Left lung (tissue), 4 donors: ENCODE measurements at regions not wholly inside any gene's neighbourhood (a gene's known extent, or its start where the extent isn't known, plus 50 kb on each side); places are given as distances from the start of the nearest gene placed in this dataset.

ENCODE experiments used
- ATAC-seq: fragments of 200-7000 bp; cut with Tn5 transposase; one replicate; pipeline ENCODE4 v1.9.1; 2020; ENCODE audit warnings: moderate library complexity
- DNase-seq, 4 donors: peaks; one replicate each; pipeline ENCODE4 v3.0.0-alpha.2; 2013 to 2020
- H3K27ac ChIP-seq, 2 donors: fragments of 200-600 bp; sonication (generic) in 1 of 2; one replicate each; pipeline versions ENCODE4 v1.5.0 to v1.8.0; 2020 to 2021
- H3K27me3 ChIP-seq, 2 donors: fragments of 200-600 bp; sonication (generic) in 1 of 2; one replicate each; pipeline versions ENCODE4 v1.5.0 to v1.8.0; 2020 to 2021
- H3K36me3 ChIP-seq, 2 donors: fragments of 200-600 bp; sonication (generic) in 1 of 2; one replicate each; pipeline versions ENCODE4 v1.5.0 to v1.8.0; 2020 to 2021
- H3K4me1 ChIP-seq, 2 donors: fragments of 200-600 bp; one replicate each; pipeline ENCODE4 v1.8.0; 2021
- H3K4me3 ChIP-seq, 2 donors: fragments of 200-600 bp; sonication (generic) in 1 of 2; one replicate each; pipeline versions ENCODE4 v1.5.0 to v1.8.0; 2020 to 2021; ENCODE audit warnings: mild to moderate bottlenecking in 1 of 2
- H3K9me3 ChIP-seq, 2 donors: fragments of 200-600 bp; sonication (generic) in 1 of 2; one replicate each; pipeline versions ENCODE4 v1.5.0 to v1.8.0; 2020 to 2021
- intact Hi-C, 2 donors: fragments of 100-400 bp; cut with DNase I; formaldehyde crosslinking; loops; one replicate each; pipeline versions ENCODE4 v1.11.2 to v1.14.2; 2022
- TF ChIP-seq, protein P1 (sequence below), 2 donors: fragments of 200-600 bp; sonication (generic) in 1 of 2; IDR thresholded peaks; one replicate each; pipeline versions ENCODE4 v1.5.0 to v1.8.0; 2021; ENCODE audit warnings: antibody characterized with exemption in 2 of 2
- donor health status: DM: no; HTN: yes; CAD: no.
- donor health status: DM: no; HTN: no; CAD: no.

DNA sequence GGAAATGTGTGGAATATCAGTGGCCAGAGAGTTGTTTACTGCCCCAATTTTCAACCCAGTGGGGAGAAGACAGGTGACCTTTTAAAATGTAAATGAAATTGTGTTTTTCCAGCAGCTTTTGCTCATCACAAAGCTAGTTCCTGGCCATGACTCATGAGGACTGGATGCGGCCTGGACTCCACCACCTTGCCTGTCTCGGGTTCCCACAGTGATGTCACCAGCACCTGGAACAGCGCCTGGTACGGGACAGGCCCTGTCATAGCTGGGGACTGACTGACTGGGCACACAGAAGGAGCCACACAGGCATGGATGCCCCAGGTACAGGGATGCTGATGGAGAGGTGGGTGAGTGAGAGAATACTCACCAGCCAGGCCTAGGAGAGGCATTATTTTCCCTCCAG is 277.1 kb downstream of the AJAP1 start:
- ATAC-seq = no peak
- intact Hi-C loops = no loop called here
- H3K4me3 ChIP-seq = no peak overlapping the region

DNA sequence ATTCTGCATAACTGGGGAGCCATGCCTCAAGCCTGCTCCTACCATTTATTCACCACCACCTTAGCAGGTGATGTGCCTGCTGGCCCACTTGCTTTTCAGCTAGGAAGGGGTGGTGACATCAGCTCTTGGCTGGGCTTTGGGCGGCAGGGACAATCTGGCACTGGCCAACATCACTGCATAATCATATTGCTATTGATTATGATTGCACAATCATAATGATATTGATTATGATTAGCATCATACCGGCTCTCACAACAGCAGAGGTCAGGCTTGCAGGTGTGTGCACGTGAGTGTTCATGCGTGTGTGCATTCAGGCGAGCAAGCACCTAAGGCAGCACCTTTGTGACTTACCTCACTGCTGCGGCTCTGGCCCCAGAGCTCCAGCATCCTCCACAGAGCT is 273.8 kb downstream of the AJAP1 start:
- intact Hi-C loops = no loop called here
- DNase-seq = no peak
- Histone ChIP-seq H3K9me3 (no peaks in the 10 kb centered on the region), H3K4me1 (no peaks in the 10 kb centered on the region), H3K27ac (no peak overlapping the region), H3K36me3 (no peaks in the 10 kb centered on the region), H3K4me3 (no peak overlapping the region), H3K27me3 (no peaks in the 10 kb centered on the region)
- no peak for ATAC-seq
- TF ChIP-seq, protein P1, sequence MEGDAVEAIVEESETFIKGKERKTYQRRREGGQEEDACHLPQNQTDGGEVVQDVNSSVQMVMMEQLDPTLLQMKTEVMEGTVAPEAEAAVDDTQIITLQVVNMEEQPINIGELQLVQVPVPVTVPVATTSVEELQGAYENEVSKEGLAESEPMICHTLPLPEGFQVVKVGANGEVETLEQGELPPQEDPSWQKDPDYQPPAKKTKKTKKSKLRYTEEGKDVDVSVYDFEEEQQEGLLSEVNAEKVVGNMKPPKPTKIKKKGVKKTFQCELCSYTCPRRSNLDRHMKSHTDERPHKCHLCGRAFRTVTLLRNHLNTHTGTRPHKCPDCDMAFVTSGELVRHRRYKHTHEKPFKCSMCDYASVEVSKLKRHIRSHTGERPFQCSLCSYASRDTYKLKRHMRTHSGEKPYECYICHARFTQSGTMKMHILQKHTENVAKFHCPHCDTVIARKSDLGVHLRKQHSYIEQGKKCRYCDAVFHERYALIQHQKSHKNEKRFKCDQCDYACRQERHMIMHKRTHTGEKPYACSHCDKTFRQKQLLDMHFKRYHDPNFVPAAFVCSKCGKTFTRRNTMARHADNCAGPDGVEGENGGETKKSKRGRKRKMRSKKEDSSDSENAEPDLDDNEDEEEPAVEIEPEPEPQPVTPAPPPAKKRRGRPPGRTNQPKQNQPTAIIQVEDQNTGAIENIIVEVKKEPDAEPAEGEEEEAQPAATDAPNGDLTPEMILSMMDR (IDR thresholded peaks at IDR 0.05) = no peak

More for the DNA sequence above, 277.1 kb downstream of the AJAP1 start:
- Histone ChIP-seq H3K4me1 (no peaks in the 10 kb centered on the region), H3K9me3 (no peaks in the 10 kb centered on the region), H3K36me3 (no peaks in the 10 kb centered on the region), H3K27me3 (no peaks in the 10 kb centered on the region), H3K27ac (no peak overlapping the region)
- DNase-seq = no peak
- TF ChIP-seq, protein P1 (IDR thresholded peaks at IDR 0.05) = no peak

DNA sequence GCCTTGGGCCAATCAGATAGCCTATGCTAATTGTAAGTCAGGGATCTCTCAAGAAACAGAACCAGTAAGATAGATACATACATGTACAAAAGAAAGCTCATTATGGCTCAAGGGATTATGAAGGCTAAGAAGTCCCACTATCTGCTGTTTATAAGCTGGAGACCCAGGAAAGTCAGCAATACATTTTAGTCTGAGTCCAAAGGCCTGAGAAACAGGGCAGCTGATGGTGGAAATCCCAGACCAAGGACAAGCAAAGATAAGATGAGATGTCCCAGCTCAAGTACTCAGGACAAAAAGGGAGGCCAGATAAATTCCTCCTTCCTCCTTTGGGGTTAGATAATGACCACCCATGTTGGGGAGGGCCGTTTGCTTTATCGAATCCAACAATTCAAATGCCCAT is 269.9 kb downstream of the AJAP1 start:
- intact Hi-C loops = no loop called here
- DNase-seq (no peak), ATAC-seq (no peak)
- H3K4me3 ChIP-seq = no peak overlapping the region
- H3K27me3 ChIP-seq = no peaks in the 10 kb centered on the region
- TF ChIP-seq, protein P1 (IDR thresholded peaks at IDR 0.05) = no peak
- no peaks in the 10 kb centered on the region for H3K4me1 ChIP-seq
- H3K36me3 ChIP-seq = no peaks in the 10 kb centered on the region
- H3K27ac ChIP-seq = no peak overlapping the region
- H3K9me3 ChIP-seq = peaks cover 0 to 5% of the 10 kb centered on the region in 2 donors

DNA sequence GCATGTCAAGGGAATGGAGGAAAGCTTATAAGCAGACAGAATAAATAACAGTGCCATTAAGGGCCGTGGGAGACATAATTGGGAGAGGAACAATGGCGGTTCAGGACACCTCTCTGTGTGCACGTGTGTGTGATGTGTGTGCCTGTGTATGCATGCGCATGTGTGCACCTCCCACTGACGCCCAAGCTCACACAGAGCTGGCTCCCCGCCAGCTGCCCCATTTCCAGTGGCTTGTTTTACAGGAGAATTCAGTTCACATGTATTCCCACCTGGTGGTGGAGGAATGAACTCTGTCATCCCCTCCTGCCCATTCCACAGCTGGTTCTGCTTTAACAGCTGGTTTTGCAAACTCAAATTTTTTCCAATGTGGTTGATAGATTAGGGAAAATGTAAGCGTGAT is 262.2 kb downstream of the AJAP1 start:
- intact Hi-C loops = no loop called here
- H3K36me3 ChIP-seq = no peaks in the 10 kb centered on the region
- H3K27me3 ChIP-seq = peaks cover 0 to 5% of the 10 kb centered on the region in 2 donors
- no peak for DNase-seq
- H3K4me3 ChIP-seq = no peak overlapping the region
- no peak overlapping the region for H3K27ac ChIP-seq
- ATAC-seq = no peak
- H3K9me3 ChIP-seq = peaks cover 0 to 5% of the 10 kb centered on the region in 2 donors
- TF ChIP-seq, protein P1 (IDR thresholded peaks at IDR 0.05) = no peak
- H3K4me1 ChIP-seq = no peaks in the 10 kb centered on the region

DNA sequence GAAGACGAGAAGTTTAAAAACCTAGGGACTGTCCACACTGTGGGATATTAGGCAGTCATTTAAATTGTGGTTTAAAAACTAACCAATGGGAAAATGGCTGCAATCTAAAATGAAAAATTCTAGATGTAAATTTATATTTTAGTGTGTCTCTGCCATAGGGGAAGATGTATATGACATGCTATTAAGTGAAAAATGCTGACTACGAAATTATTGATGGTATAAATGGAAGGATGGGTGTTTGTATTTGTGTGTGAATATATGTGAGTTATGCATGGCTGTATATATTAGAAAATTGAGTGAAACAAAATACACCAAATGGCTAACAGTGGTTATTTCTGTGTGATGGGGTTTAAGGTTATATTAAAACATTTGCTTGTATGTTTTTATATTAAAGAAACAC is 260.7 kb downstream of the AJAP1 start:
- DNase-seq (no peak), ATAC-seq (no peak)
- Histone ChIP-seq H3K9me3 (peaks cover 0 to 5% of the 10 kb centered on the region in 2 donors), H3K36me3 (no peaks in the 10 kb centered on the region), H3K4me1 (no peaks in the 10 kb centered on the region), H3K4me3 (no peak overlapping the region), H3K27ac (no peak overlapping the region), H3K27me3 (peaks cover 0 to 5% of the 10 kb centered on the region in 2 donors)
- TF ChIP-seq, protein P1 (IDR thresholded peaks at IDR 0.05) = no peak
- intact Hi-C loops = no loop called here
